PC-3 (cell line): ENCODE measurements at regions not wholly inside any gene's neighbourhood (a gene's known extent, or its start where the extent isn't known, plus 50 kb on each side); places are given as distances from the start of the nearest gene placed in this dataset.

Experiments used
- CTCF ChIP-seq: fragments of 300-600 bp; sonication (generic); conservative IDR thresholded peaks from 2 replicates; pipeline ENCODE4 v1.5.1; 2017; ENCODE audit warnings: antibody characterized with exemption, low read depth, mild to moderate bottlenecking, low read length
- EZH2 ChIP-seq: fragments of 300-600 bp; sonication (generic); IDR thresholded peaks from one replicate; pipeline ENCODE4 v1.6.1; 2017; ENCODE audit warnings: antibody characterized with exemption, mild to moderate bottlenecking, low read length; ENCODE audit not compliant: unreplicated experiment
- EZH2phosphoT487 ChIP-seq: fragments of 300-600 bp; sonication (generic); IDR thresholded peaks from 2 replicates; pipeline ENCODE4 v1.6.1; 2018; ENCODE audit warnings: mild to moderate bottlenecking, antibody characterized with exemption, low read length, borderline replicate concordance

GRCh38 chr7:46213154-46213537 lies 292.1 kb upstream of the IGFBP3 start:
- no peak for TF ChIP-seq EZH2phosphoT487
- no peak for TF ChIP-seq CTCF
- TF ChIP-seq EZH2: no peak
